HEK293T (cell line): ENCODE measurements at regions not wholly inside any gene's neighbourhood (a gene's known extent, or its start where the extent isn't known, plus 50 kb on each side); places are given as distances from the start of the nearest gene placed in this dataset.
"Not testable (repeated sequence)": the region's sequence is repeated elsewhere in the genome, so short reads cannot be mapped to it uniquely, and the experiment has no call there.

Experiments used
- BHLHE40 ChIP-seq: fragments of 450-650 bp; IDR thresholded peaks from 2 replicates; pipeline ENCODE4 v1.6.1; 2016; ENCODE audit warnings: mild to moderate bottlenecking, moderate library complexity, borderline replicate concordance
- ELF4 ChIP-seq: fragments of 450-650 bp; IDR thresholded peaks from 2 replicates; pipeline ENCODE4 v1.6.1; 2017; ENCODE audit warnings: antibody characterized with exemption
- FOXA1 ChIP-seq: fragments of 450-650 bp; IDR thresholded peaks from 2 replicates; pipeline ENCODE4 v1.6.1; 2016; ENCODE audit warnings: mild to moderate bottlenecking
- FOXK2 ChIP-seq: fragments of 450-650 bp; IDR thresholded peaks from 2 replicates; pipeline ENCODE4 v1.6.1; 2016; ENCODE audit warnings: mild to moderate bottlenecking
- FOXM1 ChIP-seq: fragments of 450-650 bp; IDR thresholded peaks from 2 replicates; pipeline ENCODE4 v1.6.1; 2017; ENCODE audit warnings: mild to moderate bottlenecking, borderline replicate concordance
- SP1 ChIP-seq: fragments of 450-650 bp; IDR thresholded peaks from 2 replicates; pipeline ENCODE4 v1.6.1; 2017
- SUZ12 ChIP-seq: fragments of 450-650 bp; IDR thresholded peaks from 2 replicates; pipeline ENCODE4 v1.6.1; 2016; ENCODE audit warnings: mild to moderate bottlenecking
- TARDBP ChIP-seq: fragments of 450-650 bp; IDR thresholded peaks from 2 replicates; pipeline ENCODE4 v1.6.1; 2016

DNA sequence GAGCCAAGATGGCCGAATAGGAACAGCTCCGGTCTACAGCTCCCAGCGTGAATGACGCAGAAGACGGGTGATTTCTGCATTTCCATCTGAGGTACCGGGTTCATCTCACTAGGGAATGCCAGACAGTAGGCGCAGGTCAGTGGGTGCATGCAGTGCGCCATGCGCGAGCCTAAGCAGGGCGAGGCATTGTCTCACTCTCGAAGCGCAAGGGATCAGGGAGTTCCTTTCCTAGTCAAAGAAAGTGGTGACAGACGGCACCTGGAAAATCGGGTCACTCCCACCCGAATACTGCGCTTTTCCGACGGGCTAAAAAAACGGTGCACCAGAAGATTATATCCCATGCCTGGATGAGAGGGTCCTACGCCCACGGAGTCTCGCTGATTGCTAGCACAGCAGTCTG lies 600.1 kb downstream of the PRR16 start:
- TF ChIP-seq FOXM1, SUZ12, BHLHE40, FOXA1, TARDBP, SP1, FOXK2, ELF4: not testable (repeated sequence)
